Spleen (tissue), 7 donors: ENCODE measurements at regions not wholly inside any gene's neighbourhood (a gene's known extent, or its start where the extent isn't known, plus 50 kb on each side); places are given as distances from the start of the nearest gene placed in this dataset.

ENCODE experiments used
- POLR2AphosphoS5 ChIP-seq, 3 donors: sonication (generic); formaldehyde crosslinking; IDR thresholded peaks; one replicate each; pipeline ENCODE4 v1.5.1; 2017; ENCODE audit warnings: antibody characterized with exemption in 3 of 3
- TF ChIP-seq, protein P1 (sequence below), 11 experiments: fragments of 200-600 bp in 7 of 11; fragments of 450-650 bp in 4 of 11; sonication (generic) in 4 of 11; IDR thresholded peaks in 8 of 11; conservative IDR thresholded peaks in 3 of 11; 1 replicate in 7 of 11; 2 replicates in 4 of 11; pipeline versions ENCODE4 v1.4.0 to v1.8.0; 2016 to 2021; ENCODE audit warnings: antibody characterized with exemption in 11 of 11, inconsistent platforms in 4 of 11, mild to moderate bottlenecking in 1 of 11
- donor health status: DM: no; HTN: no; CAD: no; lungs with moderate emphysema.
- donor health status: DM: no; HTN: no; CAD: no.
- donor health status: DM: no; HTN: no; CAD: no.

GRCh38 chr10:81655986-81656385 is 219.0 kb upstream of the NRG3 start:
- TF ChIP-seq, protein P1, sequence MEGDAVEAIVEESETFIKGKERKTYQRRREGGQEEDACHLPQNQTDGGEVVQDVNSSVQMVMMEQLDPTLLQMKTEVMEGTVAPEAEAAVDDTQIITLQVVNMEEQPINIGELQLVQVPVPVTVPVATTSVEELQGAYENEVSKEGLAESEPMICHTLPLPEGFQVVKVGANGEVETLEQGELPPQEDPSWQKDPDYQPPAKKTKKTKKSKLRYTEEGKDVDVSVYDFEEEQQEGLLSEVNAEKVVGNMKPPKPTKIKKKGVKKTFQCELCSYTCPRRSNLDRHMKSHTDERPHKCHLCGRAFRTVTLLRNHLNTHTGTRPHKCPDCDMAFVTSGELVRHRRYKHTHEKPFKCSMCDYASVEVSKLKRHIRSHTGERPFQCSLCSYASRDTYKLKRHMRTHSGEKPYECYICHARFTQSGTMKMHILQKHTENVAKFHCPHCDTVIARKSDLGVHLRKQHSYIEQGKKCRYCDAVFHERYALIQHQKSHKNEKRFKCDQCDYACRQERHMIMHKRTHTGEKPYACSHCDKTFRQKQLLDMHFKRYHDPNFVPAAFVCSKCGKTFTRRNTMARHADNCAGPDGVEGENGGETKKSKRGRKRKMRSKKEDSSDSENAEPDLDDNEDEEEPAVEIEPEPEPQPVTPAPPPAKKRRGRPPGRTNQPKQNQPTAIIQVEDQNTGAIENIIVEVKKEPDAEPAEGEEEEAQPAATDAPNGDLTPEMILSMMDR (IDR thresholded peaks at IDR 0.05 in 8 of 11, conservative IDR thresholded peaks at IDR 0.05 in 3 of 11): no peak
- TF ChIP-seq POLR2AphosphoS5 (IDR thresholded peaks at IDR 0.05): no peak
